ENCODE measurements at regions not wholly inside any gene's neighbourhood (a gene's known extent, or its start where the extent isn't known, plus 50 kb on each side); places are given as distances from the start of the nearest gene placed in this dataset.

- no peak overlapping the region for H3K4me3 ChIP-seq (ENCODE audit: low read length)
- TF ChIP-seq CTCF (IDR thresholded peaks at IDR 0.05; ENCODE audit: insufficient read depth, low read depth, low read length, missing control alignments) = no peak
- no peak for DNase-seq (ENCODE audit: low read depth)
These were observed 190.6 kb downstream of the TMX1 start for GRCh38 chr14:51430633-51431032.

- TF ChIP-seq CTCF (IDR thresholded peaks at IDR 0.05; ENCODE audit: insufficient read depth, low read depth, low read length, missing control alignments) = no peak
- peak; percentile 24 for DNase-seq (ENCODE audit: low read depth)
- H3K4me3 ChIP-seq (ENCODE audit: low read length) = no peak overlapping the region
These were observed 191.1 kb downstream of the TMX1 start for GRCh38 chr14:51431033-51431709.

DNA sequence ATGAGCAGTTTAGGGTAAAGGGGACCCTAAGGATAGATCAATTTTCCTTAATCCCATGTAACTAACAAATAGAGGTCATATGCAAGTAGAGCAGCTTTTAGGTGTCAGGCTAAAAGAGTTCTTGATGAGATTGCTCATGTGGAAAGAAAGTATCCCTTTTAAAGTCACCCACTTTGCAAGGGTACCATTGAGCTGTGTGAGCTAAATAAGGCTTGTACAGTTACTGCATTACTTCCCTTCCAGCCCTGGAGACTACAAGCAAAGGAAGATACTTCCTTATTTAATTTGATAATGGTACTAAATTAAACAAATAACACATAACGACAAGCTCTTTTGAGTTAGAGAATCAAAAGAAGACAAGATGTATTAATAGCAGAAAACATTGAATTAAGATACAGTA lies 191.7 kb downstream of the TMX1 start:
- no peak overlapping the region for H3K4me3 ChIP-seq (ENCODE audit: low read length)
- no peak for TF ChIP-seq CTCF (IDR thresholded peaks at IDR 0.05; ENCODE audit: insufficient read depth, low read depth, low read length, missing control alignments)
- no peak for DNase-seq (ENCODE audit: low read depth)

GRCh38 chr14:51432302-51432948 lies 192.4 kb downstream of the TMX1 start:
- TF ChIP-seq CTCF (IDR thresholded peaks at IDR 0.05; ENCODE audit: insufficient read depth, low read depth, low read length, missing control alignments) = no peak

GRCh38 chr14:51436630-51437029 lies 196.6 kb downstream of the TMX1 start:
- H3K4me3 ChIP-seq (ENCODE audit: low read length) = no peak overlapping the region
- no peak for TF ChIP-seq CTCF (IDR thresholded peaks at IDR 0.05; ENCODE audit: insufficient read depth, low read depth, low read length, missing control alignments)
- no peak for DNase-seq (ENCODE audit: low read depth)

More at GRCh38 chr14:51432302-51432948, 192.4 kb downstream of the TMX1 start:
- no peak overlapping the region for H3K4me3 ChIP-seq (ENCODE audit: low read length)
- DNase-seq (ENCODE audit: low read depth) = no peak

GRCh38 chr14:51439896-51440295 lies 199.8 kb downstream of the TMX1 start:
- TF ChIP-seq CTCF (IDR thresholded peaks at IDR 0.05; ENCODE audit: insufficient read depth, low read depth, low read length, missing control alignments) = no peak
- no peak overlapping the region for H3K4me3 ChIP-seq (ENCODE audit: low read length)
- no peak for DNase-seq (ENCODE audit: low read depth)

GRCh38 chr14:51441001-51441400 lies 201.0 kb downstream of the TMX1 start:
- no peak overlapping the region for H3K4me3 ChIP-seq (ENCODE audit: low read length)
- DNase-seq (ENCODE audit: low read depth) = peak; percentile 18
- no peak for TF ChIP-seq CTCF (IDR thresholded peaks at IDR 0.05; ENCODE audit: insufficient read depth, low read depth, low read length, missing control alignments)

Measured in epithelial cell of esophagus (primary cell).